BLaER1 (cell line): ENCODE measurements at regions not wholly inside any gene's neighbourhood (a gene's known extent, or its start where the extent isn't known, plus 50 kb on each side); places are given as distances from the start of the nearest gene placed in this dataset.

ENCODE experiments used
- H3K27ac ChIP-seq: shearing (Covaris generic); formaldehyde crosslinking; 2 replicates; pipeline ENCODE4 v1.8.1; 2022
- H3K27me3 ChIP-seq: shearing (Covaris generic); formaldehyde crosslinking; 2 replicates; pipeline ENCODE4 v1.8.1; 2022
- H3K36me3 ChIP-seq: shearing (Covaris generic); formaldehyde crosslinking; 2 replicates; pipeline ENCODE4 v1.8.1; 2022
- H3K4me1 ChIP-seq: shearing (Covaris generic); formaldehyde crosslinking; 2 replicates; pipeline ENCODE4 v1.8.1; 2022
- H3K4me2 ChIP-seq: shearing (Covaris generic); formaldehyde crosslinking; 2 replicates; pipeline ENCODE4 v1.8.1; 2022
- H3K4me3 ChIP-seq: shearing (Covaris generic); formaldehyde crosslinking; 2 replicates; pipeline ENCODE4 v1.8.1; 2022
- H3K9ac ChIP-seq: shearing (Covaris generic); formaldehyde crosslinking; 2 replicates; pipeline ENCODE4 v1.8.1; 2022
- H3K9me3 ChIP-seq: shearing (Covaris generic); formaldehyde crosslinking; 2 replicates; pipeline ENCODE4 v1.8.1; 2022
- H4K20me1 ChIP-seq: shearing (Covaris generic); formaldehyde crosslinking; 2 replicates; pipeline ENCODE4 v1.8.1; 2022
- Cebpa-rat ChIP-seq: shearing (Covaris generic); IDR thresholded peaks from 2 replicates; pipeline ENCODE4 v1.8.1; 2022

- Histone ChIP-seq H3K27me3 (no peaks in the 10 kb centered on the region), H3K4me3 (no peak overlapping the region), H3K36me3 (no peaks in the 10 kb centered on the region), H3K27ac (no peak overlapping the region), H3K4me1 (no peaks in the 10 kb centered on the region), H3K9me3 (no peaks in the 10 kb centered on the region), H3K9ac (no peak overlapping the region), H3K4me2 (no peak overlapping the region), H4K20me1 (no peaks in the 10 kb centered on the region)
- TF ChIP-seq Cebpa-rat: no peak
These were observed 787.9 kb upstream of the B3GALT2 start for GRCh38 chr1:193974286-193974798.

DNA sequence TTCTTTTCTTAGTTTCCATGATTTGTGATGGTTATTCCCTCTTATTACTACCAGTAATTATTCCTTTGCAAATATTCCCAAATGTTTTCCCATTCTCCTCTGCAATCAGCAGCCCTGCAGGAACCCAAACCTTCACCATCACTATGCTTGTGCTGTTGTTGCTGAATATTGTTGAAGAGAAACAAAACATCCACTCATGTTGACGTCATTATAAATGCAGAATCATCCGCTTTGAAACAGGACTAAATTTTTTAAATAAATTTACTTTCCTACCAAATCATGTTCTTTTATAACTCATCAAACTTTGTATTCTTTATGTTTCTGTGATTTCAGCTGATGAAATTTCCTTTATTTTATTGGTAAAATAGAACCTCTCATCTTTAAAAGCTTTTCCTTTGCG is 787.0 kb upstream of the B3GALT2 start:
- H3K9me3 ChIP-seq: no peaks in the 10 kb centered on the region
- TF ChIP-seq Cebpa-rat: no peak
- H3K27ac ChIP-seq: no peak overlapping the region
- H3K4me1 ChIP-seq: no peaks in the 10 kb centered on the region
- no peak overlapping the region for H3K4me3 ChIP-seq
- H4K20me1 ChIP-seq: no peaks in the 10 kb centered on the region
- no peaks in the 10 kb centered on the region for H3K36me3 ChIP-seq
- H3K9ac ChIP-seq: no peak overlapping the region
- no peak overlapping the region for H3K4me2 ChIP-seq
- no peaks in the 10 kb centered on the region for H3K27me3 ChIP-seq

DNA sequence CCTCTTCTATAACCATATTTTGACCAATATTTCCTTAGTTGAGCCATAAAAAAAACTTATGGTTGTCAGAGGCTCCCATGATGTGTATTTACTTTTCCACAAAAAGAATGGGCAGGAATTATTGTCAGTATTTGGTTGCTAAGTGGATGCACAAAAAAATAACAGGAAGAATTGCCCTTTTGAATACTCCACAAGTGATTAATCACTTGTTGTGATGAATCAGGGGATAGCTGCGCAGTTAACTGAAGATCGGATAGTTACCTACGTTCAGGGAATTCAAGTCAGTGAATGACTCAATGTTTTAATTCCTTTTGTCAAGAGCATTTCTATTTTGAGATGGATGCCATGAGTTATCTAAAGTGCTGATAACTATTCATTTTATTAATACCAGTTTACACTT is 785.2 kb upstream of the B3GALT2 start:
- H3K9me3 ChIP-seq: no peaks in the 10 kb centered on the region
- no peak overlapping the region for H3K27ac ChIP-seq
- H3K4me3 ChIP-seq: no peak overlapping the region
- H3K36me3 ChIP-seq: no peaks in the 10 kb centered on the region
- H3K27me3 ChIP-seq: no peaks in the 10 kb centered on the region
- TF ChIP-seq Cebpa-rat: no peak
- H3K4me2 ChIP-seq: no peak overlapping the region
- no peaks in the 10 kb centered on the region for H3K4me1 ChIP-seq
- no peaks in the 10 kb centered on the region for H4K20me1 ChIP-seq
- no peak overlapping the region for H3K9ac ChIP-seq

DNA sequence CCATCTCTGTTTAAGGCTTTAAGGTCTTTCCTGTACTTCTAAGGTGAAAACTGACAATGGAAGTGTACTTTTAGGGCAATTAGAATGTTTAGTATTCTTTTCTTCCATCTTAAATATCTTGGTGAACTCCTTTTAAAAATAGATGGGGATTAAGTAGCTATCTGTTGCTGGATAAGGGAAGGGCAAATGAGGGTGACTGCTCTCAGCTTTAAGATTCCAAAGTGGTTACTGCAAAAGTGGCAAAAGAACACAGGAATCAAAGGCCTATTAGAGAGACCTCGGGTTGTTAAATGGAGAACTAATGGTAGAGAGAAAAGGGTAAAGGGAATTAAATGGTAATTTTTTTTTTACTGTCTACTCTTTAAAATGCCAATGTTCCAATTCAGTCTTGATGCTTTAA is 774.1 kb upstream of the B3GALT2 start:
- Histone ChIP-seq H3K4me1 (no peaks in the 10 kb centered on the region), H3K9ac (no peak overlapping the region), H3K9me3 (no peaks in the 10 kb centered on the region), H3K27ac (no peak overlapping the region), H3K27me3 (no peaks in the 10 kb centered on the region), H3K4me2 (no peak overlapping the region), H4K20me1 (no peaks in the 10 kb centered on the region), H3K4me3 (no peak overlapping the region), H3K36me3 (no peaks in the 10 kb centered on the region)
- no peak for TF ChIP-seq Cebpa-rat

DNA sequence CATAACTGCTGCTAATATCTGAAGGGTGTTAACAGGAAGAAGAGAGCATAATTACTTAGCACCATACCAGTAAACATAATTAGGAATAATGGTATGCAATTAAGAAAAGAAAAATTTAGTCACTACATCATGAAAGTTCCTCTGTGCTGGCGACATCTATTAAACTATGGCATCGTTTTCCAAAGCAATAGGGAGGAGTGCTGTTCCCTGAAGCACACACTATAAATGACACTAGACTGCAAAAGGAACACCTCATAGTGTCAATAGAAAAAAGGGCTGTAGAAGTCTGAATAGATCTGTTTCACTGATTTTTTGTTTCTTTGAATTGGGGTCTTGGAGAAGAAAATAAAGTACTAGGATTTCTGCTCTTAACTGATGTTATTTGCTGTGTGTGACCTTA is 773.6 kb upstream of the B3GALT2 start:
- Histone ChIP-seq H3K4me2 (no peak overlapping the region), H3K27me3 (no peaks in the 10 kb centered on the region), H3K9ac (no peak overlapping the region), H3K4me3 (no peak overlapping the region), H3K4me1 (no peaks in the 10 kb centered on the region), H4K20me1 (no peaks in the 10 kb centered on the region), H3K27ac (no peak overlapping the region), H3K9me3 (no peaks in the 10 kb centered on the region), H3K36me3 (no peaks in the 10 kb centered on the region)
- TF ChIP-seq Cebpa-rat: no peak

DNA sequence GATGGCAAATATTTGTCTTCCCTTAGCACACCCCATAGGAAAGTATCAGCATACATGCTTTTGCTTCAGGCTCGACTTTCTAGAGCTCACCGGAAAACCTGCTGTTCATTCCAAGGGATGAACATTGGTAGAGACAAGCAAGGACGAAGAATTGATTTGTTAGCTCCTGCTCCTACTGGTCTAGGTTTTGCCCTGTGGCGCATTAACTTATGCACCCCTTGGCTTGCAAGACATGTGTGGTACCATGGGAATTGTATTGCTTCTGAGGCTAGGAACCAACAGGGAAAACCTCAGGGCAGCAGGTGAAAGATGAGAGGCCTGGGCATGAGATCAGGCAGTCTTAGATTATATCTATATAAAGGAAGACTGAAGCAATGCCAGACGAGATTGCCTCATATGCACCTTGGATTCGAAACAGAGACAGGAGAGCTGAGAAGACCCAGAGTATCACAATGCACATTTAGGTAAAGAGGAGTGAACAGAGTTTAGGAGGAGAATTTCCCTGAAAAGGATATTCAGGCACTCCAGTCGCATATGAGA is 771.2 kb upstream of the B3GALT2 start:
- H3K9ac ChIP-seq: no peak overlapping the region
- no peak overlapping the region for H3K4me3 ChIP-seq
- no peaks in the 10 kb centered on the region for H3K4me1 ChIP-seq
- no peaks in the 10 kb centered on the region for H3K36me3 ChIP-seq
- no peak overlapping the region for H3K4me2 ChIP-seq
- H3K27me3 ChIP-seq: no peaks in the 10 kb centered on the region
- no peak overlapping the region for H3K27ac ChIP-seq
- no peak for TF ChIP-seq Cebpa-rat
- H3K9me3 ChIP-seq: no peaks in the 10 kb centered on the region
- no peaks in the 10 kb centered on the region for H4K20me1 ChIP-seq

- Histone ChIP-seq H3K36me3 (no peaks in the 10 kb centered on the region), H3K4me3 (no peak overlapping the region), H3K9me3 (no peaks in the 10 kb centered on the region), H3K4me1 (no peaks in the 10 kb centered on the region), H3K27me3 (no peaks in the 10 kb centered on the region), H3K27ac (no peak overlapping the region), H3K4me2 (no peak overlapping the region), H3K9ac (no peak overlapping the region), H4K20me1 (no peaks in the 10 kb centered on the region)
- no peak for TF ChIP-seq Cebpa-rat
These were observed 766.5 kb upstream of the B3GALT2 start for GRCh38 chr1:193952778-193953374.

DNA sequence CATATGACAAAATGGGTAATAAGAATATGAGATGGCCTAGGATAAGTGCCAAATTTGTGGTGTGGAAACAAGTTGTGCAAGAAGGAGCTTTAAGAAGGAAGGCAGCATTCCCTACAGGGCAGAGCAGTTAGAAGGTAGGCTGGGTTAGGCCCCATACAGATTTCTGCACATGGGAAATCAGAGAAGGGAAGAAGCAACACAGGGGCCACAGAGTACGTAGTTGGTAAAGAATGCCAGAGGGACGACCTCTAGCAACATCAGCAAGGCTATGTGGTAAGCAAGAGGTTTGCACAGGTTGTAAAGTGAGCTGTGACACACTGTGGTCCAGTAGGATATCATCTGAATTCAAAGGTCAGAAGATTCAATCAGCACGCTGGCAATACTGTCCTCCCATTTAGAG is 765.6 kb upstream of the B3GALT2 start:
- TF ChIP-seq Cebpa-rat: no peak
- H3K27ac ChIP-seq: no peak overlapping the region
- no peaks in the 10 kb centered on the region for H3K4me1 ChIP-seq
- H3K9me3 ChIP-seq: no peaks in the 10 kb centered on the region
- no peaks in the 10 kb centered on the region for H3K36me3 ChIP-seq
- no peak overlapping the region for H3K4me2 ChIP-seq
- no peak overlapping the region for H3K9ac ChIP-seq
- H3K27me3 ChIP-seq: no peaks in the 10 kb centered on the region
- no peak overlapping the region for H3K4me3 ChIP-seq
- H4K20me1 ChIP-seq: no peaks in the 10 kb centered on the region

GRCh38 chr1:193944454-193944853 is 758.0 kb upstream of the B3GALT2 start:
- Histone ChIP-seq H3K4me3 (no peak overlapping the region), H4K20me1 (no peaks in the 10 kb centered on the region), H3K36me3 (no peaks in the 10 kb centered on the region), H3K9me3 (no peaks in the 10 kb centered on the region), H3K9ac (no peak overlapping the region), H3K27ac (no peak overlapping the region), H3K27me3 (no peaks in the 10 kb centered on the region), H3K4me1 (no peaks in the 10 kb centered on the region), H3K4me2 (no peak overlapping the region)
- TF ChIP-seq Cebpa-rat: no peak

GRCh38 chr1:193940176-193940575 is 753.8 kb upstream of the B3GALT2 start:
- Histone ChIP-seq H4K20me1 (no peaks in the 10 kb centered on the region), H3K9me3 (no peaks in the 10 kb centered on the region), H3K9ac (no peak overlapping the region), H3K4me2 (no peak overlapping the region), H3K4me3 (no peak overlapping the region), H3K27ac (no peak overlapping the region), H3K4me1 (no peaks in the 10 kb centered on the region), H3K36me3 (no peaks in the 10 kb centered on the region), H3K27me3 (no peaks in the 10 kb centered on the region)
- TF ChIP-seq Cebpa-rat: no peak

DNA sequence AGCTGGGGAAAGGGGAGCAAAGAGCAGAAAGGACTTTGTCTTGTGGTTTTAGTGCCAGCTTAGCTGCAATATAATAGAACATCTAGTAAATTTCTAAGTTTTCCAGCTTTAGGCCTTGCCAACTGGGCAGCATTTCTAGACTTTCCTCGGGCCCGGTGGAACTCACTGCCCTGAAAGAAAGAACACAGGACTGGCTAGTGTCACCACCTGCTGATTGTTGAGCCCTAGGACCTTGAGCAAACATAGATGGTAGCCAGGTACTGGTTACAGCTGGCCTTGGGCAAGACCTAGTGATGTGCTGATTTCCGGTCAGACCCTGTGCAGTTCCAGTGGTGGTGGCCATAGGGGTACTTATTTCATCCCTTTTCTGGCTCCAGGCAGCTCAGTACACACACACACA is 753.2 kb upstream of the B3GALT2 start:
- Histone ChIP-seq H3K4me3 (no peak overlapping the region), H3K27me3 (no peaks in the 10 kb centered on the region), H3K36me3 (no peaks in the 10 kb centered on the region), H3K4me1 (no peaks in the 10 kb centered on the region), H3K27ac (no peak overlapping the region), H3K4me2 (no peak overlapping the region), H3K9me3 (no peaks in the 10 kb centered on the region), H4K20me1 (no peaks in the 10 kb centered on the region), H3K9ac (no peak overlapping the region)
- TF ChIP-seq Cebpa-rat: no peak
